Lower leg skin (tissue), 3 donors: ENCODE measurements at regions not wholly inside any gene's neighbourhood (a gene's known extent, or its start where the extent isn't known, plus 50 kb on each side); places are given as distances from the start of the nearest gene placed in this dataset.

Experiments used
- CTCF ChIP-seq, 3 donors: fragments of 450-650 bp; IDR thresholded peaks; one replicate each; pipeline ENCODE4 v1.5.1; 2016; ENCODE audit warnings: antibody characterized with exemption in 3 of 3, mild to moderate bottlenecking in 3 of 3, moderate library complexity in 2 of 3
- POLR2A ChIP-seq, 2 donors: fragments of 450-650 bp; IDR thresholded peaks; one replicate each; pipeline ENCODE4 v1.6.1; 2016 to 2017; ENCODE audit warnings: antibody characterized with exemption in 2 of 2, mild to moderate bottlenecking in 1 of 2, moderate library complexity in 1 of 2

DNA sequence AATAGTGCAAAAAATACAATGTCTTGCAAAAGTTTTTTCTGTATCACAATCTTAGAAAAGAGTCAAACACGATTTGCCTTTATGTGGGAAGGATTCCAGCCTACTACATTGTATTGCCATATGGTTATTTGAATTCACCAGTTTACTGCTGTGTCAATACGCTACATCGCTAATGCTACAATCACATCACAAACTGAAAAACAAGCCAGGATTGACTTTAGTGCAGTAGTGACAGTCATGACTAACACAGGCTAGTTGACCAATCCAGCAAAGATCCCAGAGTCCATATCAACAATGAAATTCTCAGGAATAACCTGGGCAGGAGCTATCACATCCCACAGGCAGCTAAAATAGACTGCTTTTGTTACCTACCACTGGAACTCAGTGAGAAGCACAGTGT lies 67.0 kb downstream of the IL12A start:
- TF ChIP-seq CTCF (IDR thresholded peaks at IDR 0.05) (no peak), POLR2A (IDR thresholded peaks at IDR 0.05) (no peak)
